GM23338 (cell line): ENCODE measurements at regions not wholly inside any gene's neighbourhood (a gene's known extent, or its start where the extent isn't known, plus 50 kb on each side); places are given as distances from the start of the nearest gene placed in this dataset.

Source experiments
- ATAC-seq: fragments of 200-7000 bp; cut with Tn5 transposase; 3 replicates; pipeline ENCODE4 v1.9.1; 2020
- DNase-seq: peaks from one replicate; pipeline ENCODE4 v3.0.0-alpha.2; 2015; ENCODE audit warnings: low spot score
- H2AFZ ChIP-seq: fragments of 200-600 bp; sonication (generic); 2 replicates; pipeline ENCODE4 v1.8.0; 2016; ENCODE audit warnings: antibody characterized with exemption, mild to moderate bottlenecking, moderate library complexity
- H3F3A ChIP-seq: fragments of 200-600 bp; sonication (generic); replicated peaks from 2 replicates; pipeline ENCODE4 v1.8.0; 2017; ENCODE audit warnings: antibody characterized with exemption, mixed run types, low read depth
- H3K27ac ChIP-seq: fragments of 200-600 bp; sonication (generic); 2 replicates; pipeline ENCODE4 v1.6.1; 2016; ENCODE audit warnings: low read depth
- H3K27me3 ChIP-seq: fragments of 200-600 bp; sonication (generic); 2 replicates; pipeline ENCODE4 v1.8.0; 2016; ENCODE audit warnings: mild to moderate bottlenecking, mixed run types, moderate library complexity; ENCODE audit not compliant: insufficient read depth
- H3K36me3 ChIP-seq: fragments of 200-600 bp; sonication (generic); 2 replicates; pipeline ENCODE4 v1.8.0; 2016; ENCODE audit warnings: mild to moderate bottlenecking; ENCODE audit not compliant: insufficient read depth
- H3K4me1 ChIP-seq: fragments of 200-600 bp; sonication (generic); 2 replicates; pipeline ENCODE4 v1.8.0; 2016; ENCODE audit warnings: mild to moderate bottlenecking, moderate library complexity; ENCODE audit not compliant: insufficient read depth
- H3K4me2 ChIP-seq: fragments of 200-600 bp; sonication (generic); 2 replicates; pipeline ENCODE4 v1.7.1; 2017; ENCODE audit warnings: mixed run types
- H3K4me3 ChIP-seq: fragments of 200-600 bp; sonication (generic); 2 replicates; pipeline ENCODE4 v1.6.1; 2016; ENCODE audit warnings: mixed run types
- H3K79me2 ChIP-seq: fragments of 200-600 bp; sonication (generic); replicated peaks from 2 replicates; pipeline ENCODE4 v1.8.0; 2017; ENCODE audit warnings: mild to moderate bottlenecking; ENCODE audit not compliant: insufficient read depth
- H3K9me2 ChIP-seq: fragments of 200-600 bp; sonication (generic); 2 replicates; pipeline ENCODE4 v1.8.0; 2017; ENCODE audit not compliant: insufficient read depth
- H4K20me1 ChIP-seq: fragments of 200-600 bp; sonication (generic); replicated peaks from 2 replicates; pipeline ENCODE4 v1.8.0; 2017; ENCODE audit warnings: mild to moderate bottlenecking; ENCODE audit not compliant: insufficient read depth
- H3K27ac Mint-ChIP-seq: 2 replicates; pipeline ENCODE4 v1.8.0; 2020; ENCODE audit warnings: inconsistent platforms, mild to moderate bottlenecking, moderate library complexity, mixed read lengths
- H3K27me3 Mint-ChIP-seq: 3 replicates; pipeline ENCODE4 v1.8.0; 2022; ENCODE audit warnings: low read depth, mild to moderate bottlenecking, moderate library complexity, mixed read lengths, inconsistent platforms; ENCODE audit not compliant: insufficient read depth, poor library complexity
- H3K36me3 Mint-ChIP-seq: 3 replicates; pipeline ENCODE4 v1.8.0; 2021; ENCODE audit warnings: low read depth, mild to moderate bottlenecking, inconsistent platforms, moderate library complexity, mixed read lengths
- H3K4me1 Mint-ChIP-seq: 3 replicates; pipeline ENCODE4 v1.8.0; 2020; ENCODE audit warnings: mild to moderate bottlenecking, inconsistent platforms, mixed read lengths
- H3K4me3 Mint-ChIP-seq: 3 replicates; pipeline ENCODE4 v1.8.0; 2021; ENCODE audit warnings: moderate library complexity, mild to moderate bottlenecking, inconsistent platforms, mixed read lengths
- H3K9me3 Mint-ChIP-seq: 3 replicates; pipeline ENCODE4 v1.8.0; 2020; ENCODE audit warnings: moderate library complexity, mild to moderate bottlenecking, inconsistent platforms, mixed read lengths
- CTCF ChIP-seq, 2 experiments: fragments of 200-600 bp in 1 of 2; sonication (generic) in 1 of 2; conservative IDR thresholded peaks; 2 replicates each; pipeline versions ENCODE4 v1.5.1 to v1.6.1; 2016 to 2017; ENCODE audit warnings: antibody characterized with exemption in 2 of 2, low read depth in 2 of 2, mild to moderate bottlenecking in 2 of 2, moderate library complexity in 1 of 2
- ETS1 ChIP-seq: IDR thresholded peaks from 2 replicates; pipeline ENCODE4 v1.6.1; 2016; ENCODE audit warnings: antibody characterized with exemption
- EZH2 ChIP-seq: fragments of 200-600 bp; sonication (generic); IDR thresholded peaks from one replicate; pipeline ENCODE4 v1.8.0; 2017; ENCODE audit warnings: antibody characterized with exemption, mild to moderate bottlenecking, low read depth; ENCODE audit not compliant: unreplicated experiment
- JUNB ChIP-seq: IDR thresholded peaks from one replicate; pipeline ENCODE4 v1.6.1; 2016; ENCODE audit warnings: antibody characterized with exemption; ENCODE audit not compliant: unreplicated experiment
- NANOG ChIP-seq: IDR thresholded peaks from 2 replicates; pipeline ENCODE4 v1.6.1; 2016; ENCODE audit warnings: antibody characterized with exemption, borderline replicate concordance
- POLR2AphosphoS5 ChIP-seq: IDR thresholded peaks from 2 replicates; pipeline ENCODE4 v1.6.1; 2016; ENCODE audit warnings: antibody characterized with exemption, low read depth
- REST ChIP-seq: IDR thresholded peaks from one replicate; pipeline ENCODE4 v1.6.1; 2018; ENCODE audit warnings: antibody characterized with exemption; ENCODE audit not compliant: unreplicated experiment
- STAT1 ChIP-seq: IDR thresholded peaks from one replicate; pipeline ENCODE4 v1.6.1; 2016; ENCODE audit warnings: antibody characterized with exemption; ENCODE audit not compliant: unreplicated experiment
- ZNF331 ChIP-seq: fragments of 250-450 bp; sonication (Bioruptor Pico); IDR thresholded peaks from 2 replicates; pipeline ENCODE4 v1.5.0; 2020; ENCODE audit warnings: low read depth, mild to moderate bottlenecking, moderate library complexity
- ZNF462 ChIP-seq: fragments of 250-450 bp; sonication (Bioruptor Pico); IDR thresholded peaks from 2 replicates; pipeline ENCODE4 v1.5.0; 2020; ENCODE audit warnings: mild to moderate bottlenecking, moderate library complexity

- TF ChIP-seq ZNF462 (CRISPR knock-in tag) (no peak), NANOG (no peak), STAT1 (no peak), ZNF331 (CRISPR knock-in tag) (no peak), JUNB (no peak), POLR2AphosphoS5 (no peak)
Measured at GRCh38 chr7:15043931-15044330, 141.4 kb upstream of the DGKB start (continued).

GRCh38 chr7:15042285-15043065, 139.9 kb upstream of the DGKB start:
- Mint-ChIP-seq H3K4me3 (no peak overlapping the region), H3K9me3 (no peaks in the 10 kb centered on the region), H3K36me3 (no peaks in the 10 kb centered on the region), H3K27ac (no peak overlapping the region), H3K4me1 (no peaks in the 10 kb centered on the region), H3K27me3 (peaks cover 1% of the 10 kb centered on the region)
- H3K4me1 ChIP-seq, result no peaks in the 10 kb centered on the region
- no peak overlapping the region for H3K4me3 ChIP-seq
- no peaks in the 10 kb centered on the region for H3K27me3 ChIP-seq
- no peak for ATAC-seq
- H3K79me2 ChIP-seq, result no peaks in the 10 kb centered on the region
- no peaks in the 10 kb centered on the region for H3F3A ChIP-seq
- H3K36me3 ChIP-seq, result no peaks in the 10 kb centered on the region
- no peak overlapping the region for H3K27ac ChIP-seq
- H3K9me2 ChIP-seq, result no peaks in the 10 kb centered on the region
- no peak overlapping the region for H3K4me2 ChIP-seq
- H2AFZ ChIP-seq, result peak overlapping the region; percentile 50; the same call in 1 of the 2 replicates
- DNase-seq, result no peak
- H4K20me1 ChIP-seq, result no peaks in the 10 kb centered on the region
- no peak for TF ChIP-seq EZH2
- no peak for TF ChIP-seq ETS1
- TF ChIP-seq NANOG, result no peak
- no peak for TF ChIP-seq ZNF331 (CRISPR knock-in tag)
- no peak for TF ChIP-seq STAT1
- TF ChIP-seq POLR2AphosphoS5, result no peak
- no peak for TF ChIP-seq CTCF (conservative IDR thresholded peaks at IDR 0.05; ENCODE audit: low read depth in 2 of 2)
- TF ChIP-seq REST, result no peak
